ENCODE measurements at regions not wholly inside any gene's neighbourhood (a gene's known extent, or its start where the extent isn't known, plus 50 kb on each side); places are given as distances from the start of the nearest gene placed in this dataset.

GRCh38 chr10:80697926-80698325, 160.2 kb downstream of the SH2D4B start:
- WGBS, 5 donors: 65 to 92% (median 81%) methylated on average over 2 of the region's 2 CpGs
- no peak overlapping the region for H3K27ac ChIP-seq
- H3K36me3 ChIP-seq: no peaks in the 10 kb centered on the region
- intact Hi-C loops (cut with DNase I; ENCODE audit: low total_unique reads): no loop called here
- H3K9me3 ChIP-seq: no peaks in the 10 kb centered on the region
- no peaks in the 10 kb centered on the region for H3K27me3 ChIP-seq
- no peak for TF ChIP-seq POLR2A (IDR thresholded peaks at IDR 0.05)
- no peak for TF ChIP-seq EP300 (IDR thresholded peaks at IDR 0.05)
- peak in 1 of 2 donors; percentile 18 for DNase-seq
- H3K4me3 ChIP-seq: no peak overlapping the region
- peaks cover 0 to 15% (median 5%) of the 10 kb centered on the region in 4 donors for H3K4me1 ChIP-seq

GRCh38 chr10:80699602-80700039, 161.9 kb downstream of the SH2D4B start:
- Histone ChIP-seq H3K4me3 (no peak overlapping the region), H3K4me1 (peaks cover 0 to 15% (median 5%) of the 10 kb centered on the region in 4 donors), H3K27ac (no peak overlapping the region), H3K27me3 (no peaks in the 10 kb centered on the region), H3K36me3 (no peaks in the 10 kb centered on the region), H3K9me3 (no peaks in the 10 kb centered on the region)
- DNase-seq: peak; percentile 73 to 90
- 11 to 19% (median 12%) methylated on average over 11 to 14 of the region's 14 CpGs for WGBS, 5 donors
- intact Hi-C loops (cut with DNase I; ENCODE audit: low total_unique reads): no loop called here
- TF ChIP-seq CTCF (IDR thresholded peaks at IDR 0.05): peak in 5 of 7 experiments; percentile 41 to 66 (median 64)
- no peak for TF ChIP-seq EP300 (IDR thresholded peaks at IDR 0.05)

GRCh38 chr10:80700252-80700651, 162.6 kb downstream of the SH2D4B start:
- Histone ChIP-seq H3K9me3 (no peaks in the 10 kb centered on the region), H3K4me1 (peaks cover 0 to 15% (median 5%) of the 10 kb centered on the region in 4 donors), H3K27me3 (no peaks in the 10 kb centered on the region), H3K27ac (no peak overlapping the region), H3K36me3 (no peaks in the 10 kb centered on the region), H3K4me3 (no peak overlapping the region)
- no peak for DNase-seq
- WGBS, 5 donors: 68 to 84% (median 81%) methylated on average over 3 of the region's 3 CpGs
- intact Hi-C loops (cut with DNase I; ENCODE audit: low total_unique reads): no loop called here
- no peak for TF ChIP-seq POLR2AphosphoS5 (IDR thresholded peaks at IDR 0.05)
- TF ChIP-seq POLR2A (IDR thresholded peaks at IDR 0.05): no peak
- TF ChIP-seq CTCF (IDR thresholded peaks at IDR 0.05): no peak
- no peak for TF ChIP-seq EP300 (IDR thresholded peaks at IDR 0.05)

- no peak for DNase-seq
- intact Hi-C loops (cut with DNase I; ENCODE audit: low total_unique reads): no loop called here
Measured at GRCh38 chr10:80700760-80701444, 163.2 kb downstream of the SH2D4B start.

More at GRCh38 chr10:80700760-80701444, 163.2 kb downstream of the SH2D4B start:
- WGBS, 5 donors: 68 to 84% (median 75%) methylated on average over 8 of the region's 8 CpGs
- Histone ChIP-seq H3K4me3 (no peak overlapping the region), H3K27me3 (no peaks in the 10 kb centered on the region), H3K4me1 (peaks cover 0 to 15% (median 5%) of the 10 kb centered on the region in 4 donors), H3K27ac (no peak overlapping the region), H3K9me3 (no peaks in the 10 kb centered on the region), H3K36me3 (no peaks in the 10 kb centered on the region)
- no peak for TF ChIP-seq CTCF (IDR thresholded peaks at IDR 0.05)
- no peak for TF ChIP-seq EP300 (IDR thresholded peaks at IDR 0.05)
- no peak for TF ChIP-seq POLR2A (IDR thresholded peaks at IDR 0.05)
- TF ChIP-seq POLR2AphosphoS5 (IDR thresholded peaks at IDR 0.05): no peak

Data from stomach (tissue), 8 donors.